ENCODE measurements at regions not wholly inside any gene's neighbourhood (a gene's known extent, or its start where the extent isn't known, plus 50 kb on each side); places are given as distances from the start of the nearest gene placed in this dataset.

- DNase-seq: no peak
These were observed 80.4 kb upstream of the POU3F1 start for GRCh38 chr1:38126970-38127369.

- no peak for DNase-seq
These were observed 79.4 kb upstream of the POU3F1 start for GRCh38 chr1:38125837-38126520.

GRCh38 chr1:38125016-38125415 lies 78.4 kb upstream of the POU3F1 start:
- no peak for DNase-seq

- DNase-seq: no peak
These were observed 77.0 kb upstream of the POU3F1 start for GRCh38 chr1:38123356-38124135.

- no peak for DNase-seq
These were observed 74.7 kb upstream of the POU3F1 start for GRCh38 chr1:38121231-38121680.

GRCh38 chr1:38120552-38121230 lies 74.1 kb upstream of the POU3F1 start:
- no peak for DNase-seq

- DNase-seq: no peak
These were observed 72.4 kb upstream of the POU3F1 start for GRCh38 chr1:38118976-38119375.

GRCh38 chr1:38117444-38117887 lies 70.9 kb upstream of the POU3F1 start:
- DNase-seq: no peak

- no peak for DNase-seq
These were observed 69.1 kb upstream of the POU3F1 start for GRCh38 chr1:38115682-38116202.

- DNase-seq: no peak
These were observed 68.6 kb upstream of the POU3F1 start for GRCh38 chr1:38115226-38115625.

- DNase-seq: no peak
These were observed 67.8 kb upstream of the POU3F1 start for GRCh38 chr1:38114241-38115026.

GRCh38 chr1:38113159-38113666 lies 66.6 kb upstream of the POU3F1 start:
- no peak for DNase-seq

- no peak for DNase-seq
These were observed 65.0 kb upstream of the POU3F1 start for GRCh38 chr1:38111589-38111988.

GRCh38 chr1:38105267-38105666 lies 58.7 kb upstream of the POU3F1 start:
- no peak for DNase-seq

GRCh38 chr1:38102636-38103035 lies 56.0 kb upstream of the POU3F1 start:
- no peak for DNase-seq

- DNase-seq: no peak
These were observed 54.6 kb upstream of the POU3F1 start for GRCh38 chr1:38101037-38101785.

GRCh38 chr1:38098101-38098847 lies 51.7 kb upstream of the POU3F1 start:
- DNase-seq: no peak

- DNase-seq: no peak
These were observed 50.8 kb upstream of the POU3F1 start for GRCh38 chr1:38097284-38097898.

All from NCI-H774 (cell line).